EH (cell line): ENCODE measurements at regions not wholly inside any gene's neighbourhood (a gene's known extent, or its start where the extent isn't known, plus 50 kb on each side); places are given as distances from the start of the nearest gene placed in this dataset.
"Not testable (repeated sequence)": the region's sequence is repeated elsewhere in the genome, so short reads cannot be mapped to it uniquely, and the experiment has no call there.

Experiments
- DNase-seq: peaks from one replicate; pipeline ENCODE4 v3.0.0-alpha.2; 2015; ENCODE audit warnings: low read depth

DNA sequence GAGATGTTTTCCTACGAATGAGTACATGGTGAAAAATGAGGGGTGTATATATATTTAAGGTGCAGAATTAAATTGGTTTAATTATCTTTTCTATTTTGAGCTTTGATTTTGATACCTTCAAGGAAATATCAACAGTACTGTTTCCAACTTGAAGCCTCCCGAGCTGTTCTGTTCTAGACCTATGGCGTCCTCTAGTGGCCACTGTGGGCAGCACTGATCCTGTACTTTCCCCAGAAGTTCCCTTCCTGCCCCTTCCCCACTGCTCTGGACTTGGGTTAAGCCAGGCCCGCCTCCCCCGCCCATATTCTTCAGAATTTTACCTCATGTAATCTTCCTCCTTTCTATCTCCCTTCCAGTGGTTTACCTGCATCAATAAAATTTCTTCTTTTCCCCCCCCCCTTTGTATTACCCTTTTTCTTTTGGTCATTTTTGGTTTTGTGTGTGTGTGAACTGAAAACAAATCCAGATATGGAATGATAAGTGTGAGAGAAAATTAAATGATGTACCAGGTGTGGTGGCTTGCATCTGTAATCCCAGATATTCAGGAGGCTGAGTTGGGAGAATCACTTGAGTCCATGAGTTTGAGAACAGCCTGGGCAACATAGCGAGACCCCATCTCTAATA lies 1643.5 kb downstream of the TP53TG3F start:
- no peak for DNase-seq

DNA sequence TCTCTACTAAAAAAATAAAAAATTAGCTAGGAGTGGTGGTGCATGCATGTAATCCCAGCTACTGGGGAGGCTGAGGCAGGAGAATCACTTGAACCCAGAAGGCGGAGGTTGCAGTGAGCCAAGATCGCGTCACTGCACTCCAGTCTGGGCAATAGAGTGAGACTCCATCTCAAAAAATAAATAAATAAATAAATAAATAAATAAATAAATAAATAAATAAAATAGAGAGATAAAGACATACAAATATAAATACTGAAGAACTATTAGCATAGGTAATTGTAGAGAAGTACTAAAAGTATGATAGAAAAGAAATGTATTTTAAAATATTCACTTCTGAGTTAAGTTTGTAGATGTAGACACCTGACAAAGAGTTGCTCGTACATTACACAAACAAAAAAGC lies 1652.4 kb downstream of the TP53TG3F start:
- DNase-seq: not testable (repeated sequence)

DNA sequence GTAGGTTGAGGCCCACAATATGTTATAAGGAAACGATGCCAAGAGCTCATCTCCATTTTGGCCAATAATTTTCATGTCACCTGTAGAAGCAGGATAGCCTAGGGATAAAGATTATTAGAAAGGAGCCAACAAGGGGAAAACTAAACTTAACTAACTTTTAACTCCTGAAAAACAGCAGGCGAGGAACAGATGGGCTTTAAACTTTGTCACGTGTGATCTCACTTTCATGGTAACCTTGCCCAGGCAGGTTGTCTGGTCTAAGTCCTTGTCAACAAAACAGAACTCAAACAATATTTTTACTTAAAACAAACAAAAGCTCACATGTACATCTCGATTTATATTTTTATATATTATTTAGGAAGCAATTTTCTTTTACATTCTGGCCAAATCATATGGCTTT lies 1672.0 kb downstream of the TP53TG3F start:
- no peak for DNase-seq

DNA sequence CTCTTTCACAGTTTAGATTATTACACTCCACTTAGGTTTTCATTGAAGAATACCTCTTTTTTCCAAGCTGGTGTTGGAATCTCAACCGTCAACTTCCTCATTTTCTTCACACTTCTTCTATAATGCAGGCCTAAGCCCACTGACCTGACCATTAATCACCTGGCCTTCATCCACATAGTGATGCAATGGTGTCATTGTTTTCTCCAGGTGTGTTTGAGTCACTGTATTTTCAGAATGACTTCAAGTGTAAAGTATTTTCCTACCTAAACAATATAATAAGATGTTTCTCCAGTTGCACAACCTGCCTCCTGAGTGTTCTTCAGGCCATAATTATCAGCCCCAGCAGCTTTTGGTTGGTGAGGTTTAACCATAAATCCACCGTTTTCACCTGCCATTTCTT lies 1675.1 kb downstream of the TP53TG3F start:
- DNase-seq: no peak

DNA sequence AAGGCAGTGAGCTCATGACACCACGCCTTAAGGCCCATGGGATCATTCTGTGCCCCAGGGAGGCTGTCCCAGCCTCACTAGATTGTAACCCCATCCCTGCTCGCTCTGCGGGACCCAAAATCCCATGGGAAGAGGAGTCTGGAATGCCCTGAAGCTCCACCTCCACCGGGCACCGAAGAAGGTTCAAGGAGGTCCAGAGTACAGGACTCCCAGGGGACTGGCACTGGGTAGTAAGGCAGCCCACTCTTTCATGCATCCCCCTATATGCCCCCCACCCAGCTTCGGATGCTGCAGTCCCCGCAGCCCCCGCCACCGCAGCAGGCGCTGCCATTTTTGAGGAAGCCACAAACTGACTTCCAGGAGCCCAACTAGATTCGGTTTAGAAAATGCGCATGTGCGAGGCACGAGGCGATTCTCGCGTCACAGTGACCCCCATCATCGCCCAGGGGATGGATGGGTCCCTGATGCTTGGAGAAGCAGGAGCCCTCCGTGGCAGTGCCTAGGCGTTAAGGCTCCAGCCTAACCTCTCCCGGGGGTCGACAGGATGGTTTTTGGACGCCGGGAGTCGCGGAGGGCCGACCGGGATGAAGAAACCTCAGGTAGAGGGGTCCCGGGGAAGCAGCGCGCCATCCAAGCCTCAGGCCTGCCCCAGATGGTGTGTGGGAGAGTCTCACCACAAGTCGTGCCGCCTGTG lies 1681.0 kb downstream of the TP53TG3F start:
- DNase-seq: no peak

DNA sequence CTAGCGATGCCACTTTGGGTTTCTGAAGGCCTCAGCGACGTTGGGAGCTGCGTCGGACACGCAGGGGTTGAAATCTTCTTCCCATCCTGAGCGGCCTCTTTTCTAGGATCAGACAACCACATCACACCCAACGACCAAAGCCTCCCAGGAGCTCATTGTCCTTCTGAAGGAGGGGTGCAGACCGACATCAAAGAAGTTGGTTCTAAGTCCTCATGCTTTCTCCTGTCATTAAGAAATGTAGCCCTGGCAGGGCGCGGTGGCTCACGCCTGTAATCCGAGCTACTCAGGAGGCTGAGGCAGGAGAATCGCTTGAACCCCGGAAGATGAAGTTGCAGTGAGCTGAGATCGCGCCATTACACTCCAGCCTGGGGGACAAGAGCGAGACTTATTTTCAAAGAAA lies 1681.9 kb downstream of the TP53TG3F start:
- DNase-seq: no peak

DNA sequence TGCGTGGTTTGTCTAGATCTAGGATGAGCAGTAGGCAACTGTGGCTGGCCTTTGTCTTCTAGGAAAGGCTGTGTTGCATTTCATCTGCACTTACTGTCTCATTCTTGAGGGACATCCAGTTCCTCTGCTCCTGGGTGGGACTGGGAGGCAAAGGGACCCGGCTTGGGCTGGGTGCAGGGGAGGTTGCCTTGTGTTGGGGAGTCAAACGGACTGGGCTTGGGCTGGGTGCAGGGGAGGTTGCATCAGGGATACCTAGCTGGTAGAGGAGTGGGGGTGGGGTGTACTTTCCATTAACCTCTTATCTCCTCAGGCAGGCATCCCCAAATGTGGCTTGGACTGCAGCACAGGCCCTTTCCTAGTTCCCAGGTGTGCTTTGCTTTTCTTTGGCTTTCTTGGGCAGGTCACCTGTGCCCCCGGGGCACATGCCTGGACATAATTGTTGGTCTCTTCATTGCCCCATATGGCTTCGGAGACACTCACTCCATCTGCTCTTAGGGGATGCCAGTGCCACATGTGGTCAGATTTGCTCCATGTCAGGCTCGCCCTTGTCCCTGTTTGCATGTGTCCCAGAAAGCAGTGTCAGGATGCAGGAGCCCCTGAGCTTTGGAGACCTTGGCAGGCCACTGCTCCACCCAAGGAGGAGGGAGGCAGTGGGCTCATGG lies 1682.9 kb downstream of the TP53TG3F start:
- no peak for DNase-seq

DNA sequence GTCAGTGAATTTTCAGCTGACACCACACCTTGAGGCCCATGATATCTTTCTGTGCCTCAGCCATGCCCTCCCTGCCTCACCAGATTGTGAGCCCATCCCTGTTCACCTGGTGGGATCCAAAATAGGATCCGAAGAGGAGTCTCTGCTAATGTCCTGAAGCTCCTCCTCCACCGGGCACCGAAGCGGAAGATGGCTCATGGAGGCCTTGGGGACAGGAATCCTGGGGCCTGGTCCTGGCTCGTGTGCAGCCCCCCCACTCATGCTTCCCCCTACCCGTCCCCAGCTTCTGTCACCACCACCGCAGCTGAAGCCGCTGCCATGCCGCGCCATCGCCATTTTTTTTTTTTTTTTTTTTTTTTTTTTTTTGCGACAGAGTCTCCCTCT lies 1683.4 kb downstream of the TP53TG3F start:
- no peak for DNase-seq

DNA sequence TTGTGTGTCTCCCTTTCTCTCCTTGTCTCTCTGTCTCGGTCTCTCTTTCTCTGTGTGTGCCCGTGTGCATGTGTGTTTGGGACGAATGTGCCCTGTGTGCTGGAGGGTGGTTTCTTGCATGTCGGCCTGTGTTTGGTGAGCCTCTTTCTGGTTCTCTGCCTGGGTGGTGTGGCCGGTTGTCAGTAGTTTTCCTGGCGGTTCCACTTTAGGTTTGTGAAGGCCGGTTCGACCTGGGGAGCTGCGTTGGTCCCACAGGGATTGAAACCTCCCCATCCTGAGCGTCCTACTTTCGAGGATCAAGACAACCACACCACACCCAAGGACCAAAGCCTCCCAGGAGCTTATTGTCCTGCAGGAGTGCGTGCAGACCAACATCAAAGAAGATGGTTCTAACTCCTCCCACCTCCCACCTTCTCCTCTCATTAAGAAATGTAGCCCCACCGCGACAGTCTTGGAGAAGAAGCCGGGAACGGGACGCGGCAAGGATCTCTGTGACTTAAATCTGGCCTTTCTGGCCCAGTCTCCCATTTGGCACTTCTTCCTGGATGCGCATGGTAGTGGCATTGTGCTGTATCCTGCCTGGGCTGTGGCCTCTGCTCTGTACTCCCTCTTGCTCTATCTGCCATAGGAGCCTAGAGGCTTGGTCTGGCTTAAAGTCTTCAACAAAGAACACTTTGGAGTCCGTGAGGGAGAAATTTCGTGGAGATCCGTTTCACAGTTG lies 1685.0 kb downstream of the TP53TG3F start:
- DNase-seq: no peak

DNA sequence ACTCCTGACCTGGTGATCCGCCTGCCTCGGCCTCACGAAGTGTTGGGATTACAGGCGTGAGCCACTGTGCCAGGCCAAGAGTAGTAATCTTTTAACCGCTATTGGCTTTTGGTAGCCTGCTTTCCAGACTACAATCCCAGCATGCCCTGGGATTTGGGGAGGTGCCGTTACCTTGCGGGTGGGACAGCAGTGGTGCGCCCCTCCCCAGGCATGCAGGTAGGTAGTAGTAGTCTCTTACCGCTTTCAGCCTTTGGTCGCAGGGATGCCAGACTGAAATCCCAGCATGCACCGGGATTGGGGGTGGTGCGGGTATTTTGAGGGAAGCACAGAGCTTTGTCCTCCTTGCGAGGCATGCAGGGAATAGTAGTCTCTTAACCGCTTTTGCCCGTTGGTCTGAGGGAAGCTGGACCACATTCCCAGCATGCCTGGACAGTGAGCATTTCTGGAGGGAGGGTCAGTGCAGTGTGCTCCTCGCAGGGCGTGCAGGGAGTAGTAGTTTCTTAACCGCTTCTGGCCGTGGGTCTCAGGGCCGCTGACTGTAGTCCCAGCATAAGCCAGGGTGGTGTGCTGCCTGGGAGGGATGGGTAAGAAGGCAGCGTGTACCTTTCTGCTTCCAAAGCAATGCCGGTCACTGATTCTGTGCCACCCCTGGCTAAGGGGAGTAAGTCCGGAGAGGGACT lies 1686.8 kb downstream of the TP53TG3F start:
- no peak for DNase-seq

DNA sequence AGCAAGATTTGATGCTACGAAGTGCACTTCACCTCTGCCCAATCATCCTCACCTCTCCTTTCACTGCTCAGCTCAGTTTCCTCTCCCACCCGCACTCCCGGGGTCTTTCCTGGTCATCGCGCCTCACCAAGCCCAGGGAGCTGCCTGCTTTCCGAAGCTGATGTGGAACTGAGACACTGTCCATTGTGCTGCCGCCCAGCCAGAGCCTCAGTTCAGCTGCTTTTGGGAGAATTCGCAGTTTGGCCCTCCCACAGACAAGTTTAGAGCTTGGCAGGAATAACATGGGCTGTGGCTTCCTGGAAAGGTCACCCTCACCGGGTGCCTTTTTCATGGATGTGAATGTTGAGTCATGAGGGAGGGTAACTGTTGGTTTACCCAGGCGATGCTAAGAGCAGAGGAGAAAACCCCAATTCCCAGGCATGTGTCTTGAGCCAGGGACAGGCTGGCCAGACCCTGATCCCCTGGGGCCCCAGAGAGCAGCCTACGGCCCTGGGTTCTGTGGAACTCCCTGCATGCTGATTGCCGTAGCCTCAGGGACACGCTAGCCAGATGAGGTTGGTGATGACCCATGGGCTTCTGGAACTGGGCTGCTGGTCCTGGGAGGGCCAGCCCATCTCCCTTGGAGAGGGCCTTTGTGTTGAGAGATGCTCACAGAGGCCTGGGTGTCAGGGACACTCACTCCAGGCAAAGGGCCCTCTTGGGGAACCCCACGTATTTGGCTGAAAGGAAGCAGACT lies 1687.5 kb downstream of the TP53TG3F start:
- no peak for DNase-seq

DNA sequence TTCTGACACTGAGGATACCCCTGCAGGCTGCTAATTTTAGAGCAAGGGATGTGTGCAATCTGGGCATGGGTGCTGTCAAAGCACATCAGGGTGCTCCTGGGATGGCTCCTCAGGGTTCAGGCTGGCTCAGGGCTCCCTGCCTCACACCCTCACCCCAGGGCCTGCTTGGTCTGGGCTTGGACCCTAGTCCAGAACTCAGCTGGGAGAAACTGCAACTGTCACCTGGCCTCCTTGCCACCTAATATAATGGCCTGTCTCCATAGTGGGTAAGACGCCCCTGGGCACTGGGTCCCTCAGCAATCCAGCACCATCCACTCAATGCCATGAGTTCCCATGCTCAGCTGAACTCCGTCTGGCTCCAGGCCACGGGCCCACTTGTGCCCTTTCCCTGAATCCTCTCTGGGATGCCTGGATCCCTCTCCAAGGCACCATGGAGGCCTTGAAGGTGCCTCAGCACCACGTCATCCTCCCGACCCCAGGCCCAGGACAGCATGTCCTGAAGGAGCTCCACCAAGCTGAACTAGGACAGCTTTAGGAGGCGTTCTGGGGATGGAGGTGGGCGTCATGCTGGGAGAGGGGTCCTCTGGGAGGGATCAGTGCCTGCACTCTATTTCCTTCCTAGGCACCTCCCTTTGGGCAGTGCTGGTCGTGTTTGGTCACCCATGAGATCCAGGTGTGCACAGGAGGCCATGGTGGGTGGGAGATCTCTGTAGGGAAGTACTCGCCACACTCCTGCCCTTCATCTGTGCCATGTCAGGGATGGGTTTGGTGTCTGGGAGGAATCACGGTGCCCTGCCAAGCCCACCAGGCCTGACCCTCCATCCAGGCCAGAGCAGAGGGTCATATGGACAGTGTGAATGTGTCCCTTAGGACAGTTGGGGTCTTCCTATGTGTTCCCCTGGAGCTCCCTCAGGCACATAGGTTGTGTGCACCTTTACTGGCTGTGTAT lies 1688.4 kb downstream of the TP53TG3F start:
- no peak for DNase-seq

DNA sequence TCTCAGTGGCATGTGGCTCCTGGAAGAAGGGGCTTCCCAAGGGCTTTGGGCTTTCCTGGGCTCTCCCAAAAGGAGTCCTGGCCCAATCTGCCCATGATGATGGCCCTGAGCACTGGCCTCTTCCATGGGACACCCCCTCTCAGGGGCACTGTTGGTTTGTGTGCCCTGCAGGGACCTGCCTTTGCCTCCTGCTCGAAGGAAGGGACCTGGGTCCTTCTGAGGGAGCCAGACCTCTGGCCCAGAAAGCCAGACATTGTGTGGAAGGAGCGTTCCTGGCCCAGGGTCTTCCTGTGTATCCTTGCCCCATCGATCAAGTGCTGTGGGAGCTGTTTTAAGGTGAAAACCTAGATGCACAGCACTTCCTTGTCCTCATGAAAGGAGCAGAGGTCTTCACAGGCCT lies 1689.3 kb downstream of the TP53TG3F start:
- DNase-seq: no peak

DNA sequence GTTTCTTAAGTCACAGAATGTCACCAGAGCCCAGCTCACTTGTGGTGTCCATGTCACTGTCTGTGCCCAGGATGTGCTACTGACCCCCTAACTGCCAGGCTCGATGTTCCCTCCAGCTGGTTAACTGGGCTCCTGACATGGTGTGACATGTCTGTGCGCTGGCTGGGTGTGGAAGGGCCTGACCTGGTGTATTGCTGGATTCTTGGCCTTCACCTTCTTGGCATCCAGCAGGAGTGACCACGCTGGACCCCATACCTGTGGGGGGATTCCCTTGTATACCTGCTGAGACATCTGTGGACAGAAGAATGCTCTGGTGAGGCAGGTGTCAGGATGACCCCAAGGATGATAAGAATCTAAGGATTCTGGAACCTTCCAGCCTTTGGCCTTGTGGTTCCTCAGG lies 1690.1 kb downstream of the TP53TG3F start:
- no peak for DNase-seq

DNA sequence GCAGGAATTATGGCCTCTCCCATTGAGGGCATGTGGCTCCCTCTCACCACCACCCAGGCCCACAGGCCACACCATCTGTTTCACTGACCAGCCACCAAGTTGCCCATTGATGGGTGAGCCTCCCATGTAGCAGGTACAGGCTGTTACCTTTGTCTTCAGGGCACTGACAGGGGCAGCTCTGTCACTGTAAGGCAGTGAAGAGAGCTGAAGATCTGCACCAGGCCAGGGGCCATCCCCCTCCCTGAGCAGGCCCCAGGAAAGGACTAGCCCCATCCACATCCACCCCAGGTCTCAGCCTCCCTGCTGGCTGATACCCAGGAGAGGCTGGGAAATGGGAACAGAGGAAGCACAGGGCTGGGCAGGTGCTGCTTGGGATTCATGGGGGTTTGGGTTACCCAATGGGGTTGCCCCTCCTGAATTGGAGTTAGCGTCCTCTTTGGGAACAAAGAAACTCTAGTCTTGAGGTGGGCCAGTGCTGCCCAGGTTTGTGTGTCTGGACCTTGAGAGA lies 1691.4 kb downstream of the TP53TG3F start:
- DNase-seq: no peak

DNA sequence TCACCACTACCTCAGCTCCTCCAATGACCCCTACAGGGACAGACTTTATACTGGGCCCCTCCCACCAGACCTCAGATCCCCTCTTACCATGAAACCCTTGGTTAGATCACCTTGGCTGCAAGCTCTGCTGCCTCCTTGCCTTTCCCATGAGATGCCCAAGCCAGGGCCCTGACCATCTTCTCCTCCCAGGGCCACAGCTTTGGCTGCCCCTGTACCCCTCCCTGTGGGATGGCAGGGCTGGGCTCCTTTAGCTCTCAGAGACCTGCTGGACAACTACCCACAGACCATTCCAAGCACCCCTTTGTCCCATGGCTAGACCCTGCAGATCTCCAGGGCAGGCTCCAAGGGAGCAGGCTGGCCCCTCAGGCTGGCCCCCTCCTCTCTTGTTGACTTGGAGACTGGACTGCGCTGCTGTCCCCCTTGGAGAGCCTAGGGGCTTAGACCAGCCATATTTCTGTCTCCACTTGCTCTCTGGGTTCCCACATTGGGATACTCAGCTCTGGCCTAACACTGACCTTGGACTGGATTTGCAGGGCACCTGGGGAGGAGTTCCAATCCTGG lies 1692.7 kb downstream of the TP53TG3F start:
- DNase-seq: no peak

DNA sequence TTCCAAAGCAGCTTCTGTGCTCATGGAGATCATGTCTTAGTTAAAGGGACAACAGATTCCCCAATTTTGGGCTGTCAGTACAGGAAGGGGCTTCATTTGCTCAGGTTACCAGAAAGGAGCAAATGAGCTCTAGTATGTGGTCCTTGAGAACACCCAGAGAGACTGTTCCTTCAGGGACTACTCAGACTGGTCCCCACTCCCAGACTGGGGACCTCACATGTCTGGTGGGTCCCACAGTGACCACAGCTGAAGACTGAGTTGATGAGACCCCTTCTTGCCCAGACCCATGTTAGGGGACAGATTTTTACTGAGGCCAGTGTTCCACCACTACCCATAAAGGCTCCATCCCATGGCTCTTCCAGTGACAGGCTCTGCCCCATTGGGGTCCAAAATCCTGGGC lies 1695.2 kb downstream of the TP53TG3F start:
- no peak for DNase-seq

DNA sequence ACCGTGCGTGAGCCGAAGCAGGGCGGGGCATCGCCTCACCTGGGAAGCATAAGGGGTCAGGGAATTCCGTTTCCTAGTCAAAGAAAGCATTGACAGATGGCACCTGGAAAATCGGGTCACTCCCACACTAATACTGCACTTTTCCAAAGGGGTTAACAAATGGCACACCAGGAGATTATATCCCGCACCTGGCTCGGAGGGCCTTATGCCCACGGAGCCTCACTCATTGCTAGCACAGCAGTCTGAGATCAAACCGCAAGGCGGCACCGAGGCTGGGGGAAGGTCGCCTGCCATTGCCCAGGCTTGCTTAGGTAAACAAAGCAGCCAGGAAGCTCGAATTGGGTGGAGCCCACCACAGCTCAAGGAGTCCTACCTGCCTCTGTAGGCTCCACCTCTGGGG lies 1698.1 kb downstream of the TP53TG3F start:
- not testable (repeated sequence) for DNase-seq

DNA sequence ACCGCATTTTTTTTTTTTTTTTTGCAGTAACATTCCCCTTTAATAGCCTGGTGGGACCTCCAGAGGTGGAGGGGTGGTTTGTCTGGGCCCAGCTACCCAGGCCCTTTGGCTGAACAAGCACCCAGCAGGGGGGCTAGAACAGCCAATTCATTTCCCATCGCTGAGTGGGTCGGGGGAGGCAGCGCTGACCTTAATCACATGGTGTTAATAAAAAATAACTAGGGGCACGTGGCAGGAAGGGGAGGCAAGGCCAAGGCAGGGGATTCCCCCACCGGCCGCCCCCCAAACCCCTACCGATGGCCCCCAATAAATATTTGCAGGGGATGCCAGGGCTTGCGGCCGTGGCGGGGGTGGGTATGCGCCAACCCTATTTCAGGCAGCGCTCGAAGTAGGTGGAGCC lies 1709.9 kb downstream of the TP53TG3F start:
- not testable (repeated sequence) for DNase-seq

DNA sequence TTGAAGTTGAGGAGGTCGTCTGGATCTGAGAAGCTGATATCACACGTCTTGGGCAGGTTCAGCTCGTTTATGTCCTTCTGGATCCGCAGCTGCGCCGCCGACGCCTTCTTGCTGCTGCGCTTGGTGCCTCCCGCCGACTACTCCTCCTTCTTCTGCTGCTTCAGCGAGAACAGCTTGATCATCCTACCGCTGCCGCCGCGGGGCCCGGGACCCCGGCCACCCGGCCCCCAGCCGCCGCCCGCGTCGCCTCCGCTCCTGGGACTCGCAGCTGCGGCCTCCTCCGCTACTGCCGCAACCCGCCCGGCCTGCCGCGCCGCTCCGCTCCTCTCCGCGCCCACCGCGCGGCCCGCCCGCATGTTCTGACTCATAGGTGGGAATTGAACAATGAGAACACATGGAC lies 1710.6 kb downstream of the TP53TG3F start:
- DNase-seq: not testable (repeated sequence)
